ENCODE measurements at regions not wholly inside any gene's neighbourhood (a gene's known extent, or its start where the extent isn't known, plus 50 kb on each side); places are given as distances from the start of the nearest gene placed in this dataset.

GRCh38 chr1:184299406-184299790, 87.4 kb upstream of the C1orf21 start:
- Histone ChIP-seq H3K27me3 (ENCODE audit: low read depth, low read length) (no peaks in the 10 kb centered on the region), H3K9me3 (ENCODE audit: control insufficient read depth in 1 of 2, low read length in 2 of 2) (no peaks in the 10 kb centered on the region), H3K27ac (ENCODE audit: low read length) (no peak overlapping the region), H3K4me1 (ENCODE audit: control insufficient read depth in 1 of 2, insufficient read depth in 2 of 2, low read length in 2 of 2) (peaks cover 6 to 17% of the 10 kb centered on the region in 2 donors), H3K4me3 (ENCODE audit: low read depth in 1 of 2, low read length in 2 of 2) (no peak overlapping the region), H3K36me3 (ENCODE audit: control insufficient read depth in 1 of 2, insufficient read depth in 2 of 2, low read length in 2 of 2) (no peaks in the 10 kb centered on the region)

- Histone ChIP-seq H3K9me3 (ENCODE audit: control insufficient read depth in 1 of 2, low read length in 2 of 2) (no peaks in the 10 kb centered on the region), H3K27me3 (ENCODE audit: low read depth, low read length) (no peaks in the 10 kb centered on the region), H3K27ac (ENCODE audit: low read length) (no peak overlapping the region), H3K4me3 (ENCODE audit: low read depth in 1 of 2, low read length in 2 of 2) (no peak overlapping the region), H3K4me1 (ENCODE audit: control insufficient read depth in 1 of 2, insufficient read depth in 2 of 2, low read length in 2 of 2) (peaks cover 6 to 17% of the 10 kb centered on the region in 2 donors), H3K36me3 (ENCODE audit: control insufficient read depth in 1 of 2, insufficient read depth in 2 of 2, low read length in 2 of 2) (no peaks in the 10 kb centered on the region)
Observed at GRCh38 chr1:184299796-184300195, 87.0 kb upstream of the C1orf21 start.

- H3K4me3 ChIP-seq (ENCODE audit: low read depth in 1 of 2, low read length in 2 of 2) = no peak overlapping the region
- H3K27ac ChIP-seq (ENCODE audit: low read length) = no peak overlapping the region
- peaks cover 6 to 17% of the 10 kb centered on the region in 2 donors for H3K4me1 ChIP-seq (ENCODE audit: control insufficient read depth in 1 of 2, insufficient read depth in 2 of 2, low read length in 2 of 2)
- no peaks in the 10 kb centered on the region for H3K9me3 ChIP-seq (ENCODE audit: control insufficient read depth in 1 of 2, low read length in 2 of 2)
- H3K27me3 ChIP-seq (ENCODE audit: low read depth, low read length) = no peaks in the 10 kb centered on the region
- H3K36me3 ChIP-seq (ENCODE audit: control insufficient read depth in 1 of 2, insufficient read depth in 2 of 2, low read length in 2 of 2) = no peaks in the 10 kb centered on the region
Observed at GRCh38 chr1:184300446-184300845, 86.4 kb upstream of the C1orf21 start.

DNA sequence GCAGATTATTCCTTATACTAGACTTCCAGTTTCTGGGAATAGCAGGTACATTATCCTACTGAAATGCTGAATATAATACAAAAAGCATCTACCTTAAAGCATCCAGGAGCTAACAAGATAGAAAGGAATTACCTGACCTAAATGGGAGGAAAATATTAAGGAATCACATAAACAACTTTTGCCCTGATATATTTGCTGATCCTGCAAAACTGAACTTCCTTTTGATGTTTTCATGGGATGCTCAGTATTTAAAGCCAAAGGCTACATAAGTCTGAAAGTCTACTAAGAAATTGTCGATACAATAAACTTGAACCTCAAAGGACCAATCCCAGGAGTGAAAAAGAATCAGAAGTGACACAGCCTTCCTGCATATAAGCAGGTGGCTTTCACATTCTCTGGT, 85.6 kb upstream of the C1orf21 start:
- Histone ChIP-seq H3K36me3 (ENCODE audit: control insufficient read depth in 1 of 2, insufficient read depth in 2 of 2, low read length in 2 of 2) (no peaks in the 10 kb centered on the region), H3K27me3 (ENCODE audit: low read depth, low read length) (no peaks in the 10 kb centered on the region), H3K27ac (ENCODE audit: low read length) (no peak overlapping the region), H3K4me3 (ENCODE audit: low read depth in 1 of 2, low read length in 2 of 2) (no peak overlapping the region), H3K9me3 (ENCODE audit: control insufficient read depth in 1 of 2, low read length in 2 of 2) (no peaks in the 10 kb centered on the region), H3K4me1 (ENCODE audit: control insufficient read depth in 1 of 2, insufficient read depth in 2 of 2, low read length in 2 of 2) (peaks cover 6 to 14% of the 10 kb centered on the region in 2 donors)

GRCh38 chr1:184302346-184302745, 84.5 kb upstream of the C1orf21 start:
- H3K27ac ChIP-seq (ENCODE audit: low read length) = no peak overlapping the region

GRCh38 chr1:184310157-184310819, 76.5 kb upstream of the C1orf21 start:
- H3K27me3 ChIP-seq (ENCODE audit: low read depth, low read length) = no peaks in the 10 kb centered on the region
- no peaks in the 10 kb centered on the region for H3K4me1 ChIP-seq (ENCODE audit: control insufficient read depth in 1 of 2, insufficient read depth in 2 of 2, low read length in 2 of 2)
- H3K27ac ChIP-seq (ENCODE audit: low read length) = no peak overlapping the region
- no peaks in the 10 kb centered on the region for H3K36me3 ChIP-seq (ENCODE audit: control insufficient read depth in 1 of 2, insufficient read depth in 2 of 2, low read length in 2 of 2)
- no peak overlapping the region for H3K4me3 ChIP-seq (ENCODE audit: low read depth in 1 of 2, low read length in 2 of 2)
- no peaks in the 10 kb centered on the region for H3K9me3 ChIP-seq (ENCODE audit: control insufficient read depth in 1 of 2, low read length in 2 of 2)

More at GRCh38 chr1:184302346-184302745, 84.5 kb upstream of the C1orf21 start:
- Histone ChIP-seq H3K9me3 (ENCODE audit: control insufficient read depth in 1 of 2, low read length in 2 of 2) (no peaks in the 10 kb centered on the region), H3K27me3 (ENCODE audit: low read depth, low read length) (no peaks in the 10 kb centered on the region), H3K36me3 (ENCODE audit: control insufficient read depth in 1 of 2, insufficient read depth in 2 of 2, low read length in 2 of 2) (no peaks in the 10 kb centered on the region), H3K4me1 (ENCODE audit: control insufficient read depth in 1 of 2, insufficient read depth in 2 of 2, low read length in 2 of 2) (peaks cover 0 to 9% of the 10 kb centered on the region in 2 donors), H3K4me3 (ENCODE audit: low read depth in 1 of 2, low read length in 2 of 2) (no peak overlapping the region)

- no peaks in the 10 kb centered on the region for H3K27me3 ChIP-seq (ENCODE audit: low read depth, low read length)
- no peaks in the 10 kb centered on the region for H3K4me1 ChIP-seq (ENCODE audit: control insufficient read depth in 1 of 2, insufficient read depth in 2 of 2, low read length in 2 of 2)
- no peaks in the 10 kb centered on the region for H3K9me3 ChIP-seq (ENCODE audit: control insufficient read depth in 1 of 2, low read length in 2 of 2)
- no peak overlapping the region for H3K4me3 ChIP-seq (ENCODE audit: low read depth in 1 of 2, low read length in 2 of 2)
- H3K27ac ChIP-seq (ENCODE audit: low read length) = no peak overlapping the region
- H3K36me3 ChIP-seq (ENCODE audit: control insufficient read depth in 1 of 2, insufficient read depth in 2 of 2, low read length in 2 of 2) = no peaks in the 10 kb centered on the region
Observed at GRCh38 chr1:184311580-184311979, 75.2 kb upstream of the C1orf21 start.

DNA sequence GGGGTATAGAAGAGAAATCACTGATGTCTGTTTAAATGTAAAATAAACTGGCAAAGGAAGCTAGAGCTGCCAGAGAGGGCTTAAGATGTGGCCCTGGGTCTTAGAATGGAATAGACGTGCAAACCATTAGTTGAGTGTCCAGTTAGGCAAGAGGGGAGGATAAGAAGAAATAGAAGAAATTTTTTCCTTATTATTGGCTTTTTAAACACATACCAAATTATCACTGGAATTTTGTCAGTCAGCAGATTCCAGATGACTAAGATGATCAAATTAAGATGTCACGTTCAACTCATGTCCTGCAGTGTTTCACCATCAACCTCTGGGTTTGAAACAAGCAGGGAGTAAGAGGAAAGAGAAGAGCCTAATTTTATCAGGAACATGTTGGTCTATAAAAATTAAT, 71.6 kb upstream of the C1orf21 start:
- no peak overlapping the region for H3K27ac ChIP-seq (ENCODE audit: low read length)
- H3K36me3 ChIP-seq (ENCODE audit: control insufficient read depth in 1 of 2, insufficient read depth in 2 of 2, low read length in 2 of 2) = no peaks in the 10 kb centered on the region
- no peaks in the 10 kb centered on the region for H3K9me3 ChIP-seq (ENCODE audit: control insufficient read depth in 1 of 2, low read length in 2 of 2)
- H3K4me3 ChIP-seq (ENCODE audit: low read depth in 1 of 2, low read length in 2 of 2) = no peak overlapping the region
- H3K4me1 ChIP-seq (ENCODE audit: control insufficient read depth in 1 of 2, insufficient read depth in 2 of 2, low read length in 2 of 2) = no peaks in the 10 kb centered on the region
- no peaks in the 10 kb centered on the region for H3K27me3 ChIP-seq (ENCODE audit: low read depth, low read length)

- no peaks in the 10 kb centered on the region for H3K27me3 ChIP-seq (ENCODE audit: low read depth, low read length)
- H3K4me3 ChIP-seq (ENCODE audit: low read depth in 1 of 2, low read length in 2 of 2) = no peak overlapping the region
- H3K9me3 ChIP-seq (ENCODE audit: control insufficient read depth in 1 of 2, low read length in 2 of 2) = no peaks in the 10 kb centered on the region
- no peaks in the 10 kb centered on the region for H3K36me3 ChIP-seq (ENCODE audit: control insufficient read depth in 1 of 2, insufficient read depth in 2 of 2, low read length in 2 of 2)
- H3K27ac ChIP-seq (ENCODE audit: low read length) = no peak overlapping the region
- H3K4me1 ChIP-seq (ENCODE audit: control insufficient read depth in 1 of 2, insufficient read depth in 2 of 2, low read length in 2 of 2) = no peaks in the 10 kb centered on the region
Observed at GRCh38 chr1:184319879-184320278, 67.0 kb upstream of the C1orf21 start.

DNA sequence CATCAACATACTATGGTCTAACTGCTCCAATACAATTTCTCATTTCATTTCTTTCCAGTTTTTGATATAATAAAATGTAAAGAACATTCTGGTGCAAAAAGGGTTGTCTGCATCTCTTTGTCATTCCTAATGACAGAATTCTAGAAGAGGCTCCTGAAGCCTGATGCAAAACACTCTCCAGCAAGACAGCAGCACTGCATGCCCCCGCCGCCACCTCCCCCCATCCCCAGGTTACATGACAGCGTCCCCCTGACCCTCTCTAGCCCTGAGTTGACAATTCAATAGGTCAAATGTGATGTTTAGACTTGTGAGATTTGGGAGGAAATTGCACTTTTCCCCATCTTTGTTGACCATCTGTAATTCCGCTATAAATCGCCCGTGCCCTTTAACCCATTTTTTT, 64.6 kb upstream of the C1orf21 start:
- no peak overlapping the region for H3K27ac ChIP-seq (ENCODE audit: low read length)
- no peak overlapping the region for H3K4me3 ChIP-seq (ENCODE audit: low read depth in 1 of 2, low read length in 2 of 2)
- H3K4me1 ChIP-seq (ENCODE audit: control insufficient read depth in 1 of 2, insufficient read depth in 2 of 2, low read length in 2 of 2) = no peaks in the 10 kb centered on the region
- H3K36me3 ChIP-seq (ENCODE audit: control insufficient read depth in 1 of 2, insufficient read depth in 2 of 2, low read length in 2 of 2) = no peaks in the 10 kb centered on the region
- H3K27me3 ChIP-seq (ENCODE audit: low read depth, low read length) = no peaks in the 10 kb centered on the region
- no peaks in the 10 kb centered on the region for H3K9me3 ChIP-seq (ENCODE audit: control insufficient read depth in 1 of 2, low read length in 2 of 2)

- Histone ChIP-seq H3K36me3 (ENCODE audit: control insufficient read depth in 1 of 2, insufficient read depth in 2 of 2, low read length in 2 of 2) (no peaks in the 10 kb centered on the region), H3K27me3 (ENCODE audit: low read depth, low read length) (no peaks in the 10 kb centered on the region), H3K4me3 (ENCODE audit: low read depth in 1 of 2, low read length in 2 of 2) (no peak overlapping the region), H3K4me1 (ENCODE audit: control insufficient read depth in 1 of 2, insufficient read depth in 2 of 2, low read length in 2 of 2) (peaks cover 0 to 2% of the 10 kb centered on the region in 2 donors), H3K9me3 (ENCODE audit: control insufficient read depth in 1 of 2, low read length in 2 of 2) (no peaks in the 10 kb centered on the region), H3K27ac (ENCODE audit: low read length) (no peak overlapping the region)
Observed at GRCh38 chr1:184324972-184325371, 61.9 kb upstream of the C1orf21 start.

- Histone ChIP-seq H3K9me3 (ENCODE audit: control insufficient read depth in 1 of 2, low read length in 2 of 2) (no peaks in the 10 kb centered on the region), H3K27ac (ENCODE audit: low read length) (no peak overlapping the region), H3K4me3 (ENCODE audit: low read depth in 1 of 2, low read length in 2 of 2) (no peak overlapping the region), H3K36me3 (ENCODE audit: control insufficient read depth in 1 of 2, insufficient read depth in 2 of 2, low read length in 2 of 2) (no peaks in the 10 kb centered on the region), H3K27me3 (ENCODE audit: low read depth, low read length) (no peaks in the 10 kb centered on the region), H3K4me1 (ENCODE audit: control insufficient read depth in 1 of 2, insufficient read depth in 2 of 2, low read length in 2 of 2) (peaks cover 2 to 11% of the 10 kb centered on the region in 2 donors)
Observed at GRCh38 chr1:184326278-184326677, 60.6 kb upstream of the C1orf21 start.
